HEK293 (cell line): ENCODE measurements at regions not wholly inside any gene's neighbourhood (a gene's known extent, or its start where the extent isn't known, plus 50 kb on each side); places are given as distances from the start of the nearest gene placed in this dataset.
"Not testable (repeated sequence)": the region's sequence is repeated elsewhere in the genome, so short reads cannot be mapped to it uniquely, and the experiment has no call there.

Experiments used
- CTCF ChIA-PET: fragments of 350-600 bp; formaldehyde crosslinking; extraction: SDS; loops from one replicate; lab custom pipeline; 2021; ENCODE audit warnings: antibody characterized with exemption; lab: Yijun Ruan, JAX
- POLR2A ChIA-PET: fragments of 300-600 bp; formaldehyde crosslinking; extraction: SDS; loops from one replicate; lab custom pipeline; 2020; ENCODE audit warnings: antibody characterized with exemption, inconsistent platforms; lab: Yijun Ruan, JAX
- H3K27ac ChIP-seq: fragments of 200-500 bp; sonication (Bioruptor generic); 2 replicates; pipeline ENCODE4 v1.5.1; 2014; ENCODE audit warnings: low read depth, low read length, control low read depth, inconsistent platforms; ENCODE audit errors: extremely low read depth
- H3K36me3 ChIP-seq, 2 experiments: fragments of 200-500 bp in 1 of 2; sonication (Bioruptor generic) in 1 of 2; 1 replicate in 1 of 2; 2 replicates in 1 of 2; pipeline ENCODE4 v1.5.1; 2014 to 2017; ENCODE audit warnings: inconsistent platforms in 2 of 2, low read length in 2 of 2; ENCODE audit not compliant: control insufficient read depth in 2 of 2, insufficient read depth in 1 of 2
- H3K4me1 ChIP-seq: fragments of 200-500 bp; sonication (Bioruptor generic); 2 replicates; pipeline ENCODE4 v1.5.1; 2014; ENCODE audit warnings: mild to moderate bottlenecking, low read length, inconsistent platforms; ENCODE audit not compliant: control insufficient read depth, insufficient read depth
- H3K4me3 ChIP-seq: 2 replicates; pipeline ENCODE4 v1.5.1; 2011; ENCODE audit warnings: low read depth, mild to moderate bottlenecking, control low read depth, low read length, moderate library complexity
- H3K9me3 ChIP-seq: fragments of 200-500 bp; sonication (Bioruptor generic); 2 replicates; pipeline ENCODE4 v1.5.1; 2014; ENCODE audit warnings: low read depth, low read length, inconsistent platforms; ENCODE audit not compliant: control insufficient read depth, insufficient read depth
- GLIS1 ChIP-seq: fragments of 450-650 bp; formaldehyde crosslinking; IDR thresholded peaks from 2 replicates; pipeline ENCODE4 v1.5.1; 2016; ENCODE audit warnings: missing biosample characterization, missing genetic modification characterization
- PBX3 ChIP-seq: sonication (generic); formaldehyde crosslinking; IDR thresholded peaks from 2 replicates; pipeline ENCODE4 v1.8.1; 2022; ENCODE audit warnings: mild to moderate bottlenecking, moderate library complexity, missing genetic modification reagents
- SALL2 ChIP-seq: fragments of 450-650 bp; formaldehyde crosslinking; IDR thresholded peaks from 2 replicates; pipeline ENCODE4 v1.5.0; 2017; ENCODE audit warnings: missing biosample characterization, mild to moderate bottlenecking, missing genetic modification characterization, borderline replicate concordance
- ZFHX2 ChIP-seq: fragments of 450-650 bp; formaldehyde crosslinking; conservative IDR thresholded peaks from 2 replicates; pipeline ENCODE4 v1.5.1; 2016; ENCODE audit warnings: missing biosample characterization, missing genetic modification characterization
- ZNF112 ChIP-seq: fragments of 450-650 bp; formaldehyde crosslinking; IDR thresholded peaks from 2 replicates; pipeline ENCODE4 v1.5.0; 2017; ENCODE audit warnings: missing biosample characterization, missing genetic modification characterization
- ZNF266 ChIP-seq: fragments of 450-650 bp; formaldehyde crosslinking; IDR thresholded peaks from 2 replicates; pipeline ENCODE4 v1.5.1; 2016; ENCODE audit warnings: missing biosample characterization, missing genetic modification characterization, low read depth
- ZNF518A ChIP-seq: fragments of 450-650 bp; formaldehyde crosslinking; conservative IDR thresholded peaks from 2 replicates; pipeline ENCODE4 v1.5.1; 2016; ENCODE audit warnings: low read depth, missing biosample characterization, missing genetic modification characterization
- ZNF529 ChIP-seq: fragments of 450-650 bp; formaldehyde crosslinking; IDR thresholded peaks from 2 replicates; pipeline ENCODE4 v1.5.1; 2017; ENCODE audit warnings: missing genetic modification characterization, missing biosample characterization; ENCODE audit not compliant: insufficient replicate concordance
- ZNF555 ChIP-seq: fragments of 450-650 bp; formaldehyde crosslinking; conservative IDR thresholded peaks from 2 replicates; pipeline ENCODE4 v1.5.1; 2017; ENCODE audit warnings: missing biosample characterization, mild to moderate bottlenecking, missing genetic modification characterization, inconsistent platforms
- ZNF837 ChIP-seq: fragments of 450-650 bp; formaldehyde crosslinking; IDR thresholded peaks from 2 replicates; pipeline ENCODE4 v1.5.1; 2016; ENCODE audit warnings: missing biosample characterization, missing genetic modification characterization
- TF ChIP-seq, protein P1 (sequence below): fragments of 450-650 bp; formaldehyde crosslinking; IDR thresholded peaks from 2 replicates; pipeline ENCODE4 v1.5.1; 2016; ENCODE audit warnings: missing biosample characterization, missing genetic modification characterization
- TF ChIP-seq, protein P2 (sequence below): fragments of 450-650 bp; formaldehyde crosslinking; IDR thresholded peaks from 2 replicates; pipeline ENCODE4 v1.5.1; 2016; ENCODE audit warnings: missing biosample characterization, missing genetic modification characterization
- TF ChIP-seq, protein P3 (sequence below): fragments of 450-650 bp; IDR thresholded peaks from 2 replicates; pipeline ENCODE4 v1.5.1; 2018; ENCODE audit warnings: missing biosample characterization, mild to moderate bottlenecking, missing genetic modification characterization

DNA sequence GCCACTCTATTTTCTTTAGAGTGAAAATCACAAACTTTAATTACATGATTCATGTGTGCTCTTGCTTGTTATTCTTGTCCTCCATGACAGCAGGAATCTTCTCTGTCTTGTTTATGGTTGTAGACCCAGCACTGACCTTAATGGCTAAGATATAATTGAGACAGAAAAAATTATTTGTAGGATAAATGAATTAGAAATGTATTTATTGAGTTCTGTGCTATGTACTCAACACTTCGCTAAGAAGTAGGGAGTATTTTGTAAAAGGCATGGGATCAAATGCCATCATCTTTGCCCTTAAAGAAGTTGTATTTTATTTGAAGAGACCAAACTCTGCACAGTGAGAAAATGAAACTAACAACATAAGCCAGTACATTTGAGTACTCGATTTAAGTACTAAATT lies 71.2 kb downstream of the CBLN4 start:
- CTCF ChIA-PET = no interaction called here
- H3K9me3 ChIP-seq = no peaks in the 10 kb centered on the region

DNA sequence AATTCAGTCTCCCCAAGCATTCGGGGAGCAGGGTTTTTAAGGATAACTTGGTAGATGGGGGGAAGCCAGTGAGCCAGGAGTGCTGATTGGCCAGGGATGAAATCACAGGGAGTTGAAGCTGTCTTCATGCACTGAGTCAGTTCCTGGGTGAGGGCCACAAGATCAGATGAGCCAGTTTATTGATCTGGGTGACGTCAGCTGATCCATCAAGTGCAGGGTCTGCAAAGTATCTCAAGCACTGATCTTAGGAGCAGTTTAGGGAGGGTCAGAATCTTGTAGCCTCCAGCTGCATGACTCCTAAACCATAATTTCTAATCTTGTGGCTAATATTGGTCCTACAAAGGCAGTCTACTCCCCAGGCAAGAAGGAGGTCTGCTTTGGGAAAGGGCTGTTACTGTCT lies 74.4 kb downstream of the CBLN4 start:
- H3K27ac ChIP-seq, H3K4me3 ChIP-seq, H3K36me3 ChIP-seq, H3K9me3 ChIP-seq, H3K4me1 ChIP-seq, POLR2A ChIA-PET, CTCF ChIA-PET: not testable (repeated sequence)

More for the DNA sequence above, 71.2 kb downstream of the CBLN4 start:
- Histone ChIP-seq H3K27ac (no peak overlapping the region), H3K36me3 (no peaks in the 10 kb centered on the region), H3K4me1 (no peaks in the 10 kb centered on the region), H3K4me3 (no peak overlapping the region)
- POLR2A ChIA-PET = no interaction called here
- no peak for TF ChIP-seq PBX3 (CRISPR knock-in tag)
- TF ChIP-seq, protein P1, sequence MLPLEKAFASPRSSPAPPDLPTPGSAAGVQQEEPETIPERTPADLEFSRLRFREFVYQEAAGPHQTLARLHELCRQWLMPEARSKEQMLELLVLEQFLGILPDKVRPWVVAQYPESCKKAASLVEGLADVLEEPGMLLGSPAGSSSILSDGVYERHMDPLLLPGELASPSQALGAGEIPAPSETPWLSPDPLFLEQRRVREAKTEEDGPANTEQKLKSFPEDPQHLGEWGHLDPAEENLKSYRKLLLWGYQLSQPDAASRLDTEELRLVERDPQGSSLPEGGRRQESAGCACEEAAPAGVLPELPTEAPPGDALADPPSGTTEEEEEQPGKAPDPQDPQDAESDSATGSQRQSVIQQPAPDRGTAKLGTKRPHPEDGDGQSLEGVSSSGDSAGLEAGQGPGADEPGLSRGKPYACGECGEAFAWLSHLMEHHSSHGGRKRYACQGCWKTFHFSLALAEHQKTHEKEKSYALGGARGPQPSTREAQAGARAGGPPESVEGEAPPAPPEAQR = no peak
- TF ChIP-seq ZNF837 (tag by site-specific recombination) = no peak
- no peak for TF ChIP-seq ZNF518A (tag by site-specific recombination)
- no peak for TF ChIP-seq ZNF555 (tag by site-specific recombination)
- no peak for TF ChIP-seq ZNF112 (tag by site-specific recombination)
- TF ChIP-seq, protein P2, sequence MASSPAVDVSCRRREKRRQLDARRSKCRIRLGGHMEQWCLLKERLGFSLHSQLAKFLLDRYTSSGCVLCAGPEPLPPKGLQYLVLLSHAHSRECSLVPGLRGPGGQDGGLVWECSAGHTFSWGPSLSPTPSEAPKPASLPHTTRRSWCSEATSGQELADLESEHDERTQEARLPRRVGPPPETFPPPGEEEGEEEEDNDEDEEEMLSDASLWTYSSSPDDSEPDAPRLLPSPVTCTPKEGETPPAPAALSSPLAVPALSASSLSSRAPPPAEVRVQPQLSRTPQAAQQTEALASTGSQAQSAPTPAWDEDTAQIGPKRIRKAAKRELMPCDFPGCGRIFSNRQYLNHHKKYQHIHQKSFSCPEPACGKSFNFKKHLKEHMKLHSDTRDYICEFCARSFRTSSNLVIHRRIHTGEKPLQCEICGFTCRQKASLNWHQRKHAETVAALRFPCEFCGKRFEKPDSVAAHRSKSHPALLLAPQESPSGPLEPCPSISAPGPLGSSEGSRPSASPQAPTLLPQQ (tag by site-specific recombination) = no peak
- no peak for TF ChIP-seq ZNF266 (tag by site-specific recombination)
- no peak for TF ChIP-seq ZNF529
- no peak for TF ChIP-seq ZFHX2 (tag by site-specific recombination)
- no peak for TF ChIP-seq GLIS1
- TF ChIP-seq, protein P3, sequence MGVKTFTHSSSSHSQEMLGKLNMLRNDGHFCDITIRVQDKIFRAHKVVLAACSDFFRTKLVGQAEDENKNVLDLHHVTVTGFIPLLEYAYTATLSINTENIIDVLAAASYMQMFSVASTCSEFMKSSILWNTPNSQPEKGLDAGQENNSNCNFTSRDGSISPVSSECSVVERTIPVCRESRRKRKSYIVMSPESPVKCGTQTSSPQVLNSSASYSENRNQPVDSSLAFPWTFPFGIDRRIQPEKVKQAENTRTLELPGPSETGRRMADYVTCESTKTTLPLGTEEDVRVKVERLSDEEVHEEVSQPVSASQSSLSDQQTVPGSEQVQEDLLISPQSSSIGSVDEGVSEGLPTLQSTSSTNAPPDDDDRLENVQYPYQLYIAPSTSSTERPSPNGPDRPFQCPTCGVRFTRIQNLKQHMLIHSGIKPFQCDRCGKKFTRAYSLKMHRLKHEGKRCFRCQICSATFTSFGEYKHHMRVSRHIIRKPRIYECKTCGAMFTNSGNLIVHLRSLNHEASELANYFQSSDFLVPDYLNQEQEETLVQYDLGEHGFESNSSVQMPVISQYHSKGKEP (tag by site-specific recombination) = no peak
- no peak for TF ChIP-seq SALL2 (tag by site-specific recombination)
